ENCODE measurements at regions not wholly inside any gene's neighbourhood (a gene's known extent, or its start where the extent isn't known, plus 50 kb on each side); places are given as distances from the start of the nearest gene placed in this dataset.

DNA sequence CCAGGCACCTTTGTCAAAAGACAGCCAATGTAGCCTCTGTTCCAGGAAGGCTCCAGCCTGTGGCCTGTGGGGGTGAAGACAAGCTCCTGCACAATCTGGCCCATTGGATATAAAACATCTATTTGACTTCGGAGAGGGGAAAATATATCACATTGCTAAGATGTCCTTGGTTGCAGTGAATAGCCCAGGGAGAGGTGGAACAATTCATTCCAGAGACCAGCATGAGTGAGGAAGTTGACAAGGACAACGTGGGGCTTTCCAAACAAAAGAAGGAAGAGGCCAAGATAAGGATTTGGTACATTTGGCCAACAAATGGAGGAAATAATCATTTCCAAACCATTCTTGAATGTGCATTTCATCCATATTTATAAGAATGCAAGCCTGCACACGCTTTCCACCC is 187.0 kb downstream of the ETS2 start:
- TF ChIP-seq POLR2A (IDR thresholded peaks at IDR 0.05) (no peak), EP300 (IDR thresholded peaks at IDR 0.05) (no peak), POLR2AphosphoS5 (IDR thresholded peaks at IDR 0.05) (peak in 1 of 4 donors; percentile 6)
- TF ChIP-seq, protein P1, sequence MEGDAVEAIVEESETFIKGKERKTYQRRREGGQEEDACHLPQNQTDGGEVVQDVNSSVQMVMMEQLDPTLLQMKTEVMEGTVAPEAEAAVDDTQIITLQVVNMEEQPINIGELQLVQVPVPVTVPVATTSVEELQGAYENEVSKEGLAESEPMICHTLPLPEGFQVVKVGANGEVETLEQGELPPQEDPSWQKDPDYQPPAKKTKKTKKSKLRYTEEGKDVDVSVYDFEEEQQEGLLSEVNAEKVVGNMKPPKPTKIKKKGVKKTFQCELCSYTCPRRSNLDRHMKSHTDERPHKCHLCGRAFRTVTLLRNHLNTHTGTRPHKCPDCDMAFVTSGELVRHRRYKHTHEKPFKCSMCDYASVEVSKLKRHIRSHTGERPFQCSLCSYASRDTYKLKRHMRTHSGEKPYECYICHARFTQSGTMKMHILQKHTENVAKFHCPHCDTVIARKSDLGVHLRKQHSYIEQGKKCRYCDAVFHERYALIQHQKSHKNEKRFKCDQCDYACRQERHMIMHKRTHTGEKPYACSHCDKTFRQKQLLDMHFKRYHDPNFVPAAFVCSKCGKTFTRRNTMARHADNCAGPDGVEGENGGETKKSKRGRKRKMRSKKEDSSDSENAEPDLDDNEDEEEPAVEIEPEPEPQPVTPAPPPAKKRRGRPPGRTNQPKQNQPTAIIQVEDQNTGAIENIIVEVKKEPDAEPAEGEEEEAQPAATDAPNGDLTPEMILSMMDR (IDR thresholded peaks at IDR 0.05), result no peak

Measured in sigmoid colon (tissue), 4 donors.